NK-92 treated with Interleukin-12 subunit alpha and Interleukin-12 subunit beta, amount 100 ng/mL, for 24 hours (cell line): ENCODE measurements at regions not wholly inside any gene's neighbourhood (a gene's known extent, or its start where the extent isn't known, plus 50 kb on each side); places are given as distances from the start of the nearest gene placed in this dataset.

Experiments
- DNase-seq: peaks from one replicate; lab custom pipeline; 2025; lab: John Stamatoyannopoulos, UW

DNA sequence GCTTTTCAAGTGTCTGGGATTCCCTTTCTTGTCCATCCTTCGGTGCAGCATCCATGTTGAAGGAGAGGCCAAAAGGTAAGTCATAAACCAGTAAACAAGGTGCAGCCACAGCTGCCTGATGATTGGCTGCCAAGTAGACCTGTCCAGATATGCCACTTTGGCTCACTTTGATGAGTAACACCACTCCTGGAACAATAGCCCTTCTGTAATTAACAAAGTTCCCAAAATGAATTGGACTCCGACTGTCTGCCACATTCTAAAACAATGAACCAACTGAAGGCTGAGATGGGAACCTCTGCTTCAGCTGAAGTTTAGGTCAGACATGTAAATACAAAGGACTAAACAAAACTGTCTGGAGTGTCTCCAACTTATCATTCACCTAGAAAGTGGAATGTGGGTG, 82.2 kb upstream of the LGALSL start:
- no peak for DNase-seq

- no peak for DNase-seq
These were observed 79.3 kb upstream of the LGALSL start for GRCh38 chr2:64374686-64375085.

DNA sequence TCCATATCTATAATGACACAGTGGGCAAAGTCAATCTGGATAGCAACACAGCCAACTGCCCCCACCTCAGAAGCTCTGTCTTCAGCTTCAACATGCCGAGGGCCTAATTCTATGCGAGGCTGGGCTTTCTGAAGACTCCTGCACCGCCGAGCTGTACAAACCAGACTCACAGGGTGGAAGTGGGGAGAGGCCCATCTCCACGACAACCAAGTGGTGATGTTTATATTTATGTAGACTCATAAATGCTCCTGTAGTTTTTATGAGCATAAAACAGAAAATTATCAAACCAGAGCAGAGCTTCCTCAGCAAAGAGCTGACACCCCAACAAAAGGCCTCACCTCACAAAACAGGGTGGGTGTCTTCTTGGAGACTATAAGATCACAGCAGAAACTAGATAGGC, 77.0 kb upstream of the LGALSL start:
- DNase-seq: no peak

DNA sequence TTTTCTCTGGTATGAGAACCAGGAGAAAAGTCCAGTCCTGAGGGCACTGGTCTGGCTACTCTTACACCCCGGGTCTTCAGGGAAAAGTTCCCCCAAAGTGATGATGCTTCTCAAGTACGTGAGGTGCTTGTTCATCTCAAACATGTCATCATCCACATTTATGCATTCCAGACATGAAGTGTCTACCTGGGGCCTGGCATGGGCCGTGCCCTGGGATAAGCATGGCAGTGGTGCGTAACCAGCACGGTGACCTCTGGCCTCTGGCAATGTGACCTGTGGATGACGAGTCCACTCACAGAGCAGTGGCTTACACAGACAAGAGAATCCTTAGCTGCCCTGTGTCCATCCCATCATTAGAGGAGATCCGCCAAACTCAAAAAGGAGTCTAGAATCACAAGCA, 74.8 kb upstream of the LGALSL start:
- DNase-seq: no peak

DNA sequence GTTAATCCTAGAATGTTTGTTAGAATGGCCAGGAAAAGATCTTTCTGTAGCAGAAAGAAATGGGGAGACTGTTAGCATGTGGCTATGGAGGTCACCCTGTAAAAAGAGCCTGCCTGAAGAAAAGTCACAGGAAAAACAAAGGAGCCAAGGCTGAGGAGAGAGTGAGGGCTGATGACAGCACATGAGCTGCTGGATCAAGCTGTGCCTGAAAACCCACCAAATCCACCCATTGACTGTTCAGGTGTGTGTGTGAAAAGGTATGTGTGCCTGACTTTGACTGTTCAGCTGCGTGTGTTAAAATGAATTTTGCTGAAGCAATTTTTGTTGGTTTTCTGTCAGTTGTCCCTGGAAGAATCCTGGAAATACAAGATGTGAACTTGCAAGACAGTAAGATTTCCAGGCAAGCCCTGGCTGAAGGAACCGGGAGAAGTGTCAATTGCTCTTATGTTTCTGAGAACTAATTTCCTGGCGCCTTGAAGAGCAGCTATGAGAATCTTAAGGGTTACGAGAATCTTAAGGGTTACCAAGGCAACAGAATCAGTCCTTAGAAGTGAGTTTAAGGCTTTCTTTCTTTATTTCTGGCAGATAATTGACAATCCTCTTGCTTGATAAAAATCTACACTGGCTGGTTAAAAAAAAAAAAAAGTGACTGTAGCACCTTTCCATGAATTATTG, 73.0 kb upstream of the LGALSL start:
- no peak for DNase-seq

- no peak for DNase-seq
These were observed 70.9 kb upstream of the LGALSL start for GRCh38 chr2:64383016-64383591.

GRCh38 chr2:64383881-64384280, 70.1 kb upstream of the LGALSL start:
- DNase-seq: no peak

DNA sequence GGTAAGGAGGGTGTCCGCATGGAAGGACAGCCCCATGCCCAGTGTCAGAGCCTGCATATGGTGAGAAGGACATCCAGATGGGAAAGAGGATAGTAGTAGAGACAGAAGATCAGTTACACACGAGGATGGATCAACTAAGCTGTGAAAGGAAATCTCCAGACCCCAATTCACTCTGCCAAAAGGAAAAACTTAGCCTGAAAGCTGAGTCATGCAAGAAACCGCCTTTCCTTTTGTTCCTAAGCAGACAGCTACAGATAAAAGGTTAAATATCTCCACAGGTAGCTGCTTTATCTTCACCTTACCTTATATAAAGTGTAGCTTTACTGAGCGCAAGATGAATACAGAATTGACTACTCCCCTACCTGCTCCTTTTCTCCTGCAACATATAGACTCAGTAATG, 67.3 kb upstream of the LGALSL start:
- DNase-seq: no peak

GRCh38 chr2:64390586-64390985, 63.4 kb upstream of the LGALSL start:
- DNase-seq: no peak

GRCh38 chr2:64391424-64391823, 62.5 kb upstream of the LGALSL start:
- DNase-seq: no peak

DNA sequence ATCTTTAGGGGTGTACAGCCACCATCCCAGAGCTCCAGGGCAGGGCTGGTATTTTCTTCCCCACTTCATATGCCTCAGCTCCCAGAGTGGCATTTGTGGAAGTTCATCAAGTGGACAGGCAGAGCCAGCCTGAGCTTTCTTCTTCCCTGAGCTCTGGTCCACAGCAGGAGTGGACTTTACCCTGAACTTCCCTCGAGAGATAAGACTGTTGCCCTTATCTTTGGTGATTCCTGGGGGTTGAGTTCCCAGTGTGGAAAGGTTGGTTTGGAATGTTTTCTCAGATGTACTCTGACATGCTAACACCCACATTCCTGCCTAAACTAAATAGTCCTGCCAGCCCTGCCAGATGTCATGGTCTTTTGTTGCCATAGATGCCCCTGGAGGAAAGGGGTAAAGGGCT, 62.0 kb upstream of the LGALSL start:
- no peak for DNase-seq

GRCh38 chr2:64392529-64392928, 61.4 kb upstream of the LGALSL start:
- DNase-seq: no peak

- DNase-seq: no peak
These were observed 60.5 kb upstream of the LGALSL start for GRCh38 chr2:64393383-64394010.

GRCh38 chr2:64394153-64394552, 59.8 kb upstream of the LGALSL start:
- DNase-seq: no peak

- DNase-seq: no peak
These were observed 58.0 kb upstream of the LGALSL start for GRCh38 chr2:64396001-64396400.

- no peak for DNase-seq
These were observed 57.4 kb upstream of the LGALSL start for GRCh38 chr2:64396551-64396950.

- no peak for DNase-seq
These were observed 55.3 kb upstream of the LGALSL start for GRCh38 chr2:64398516-64399129.

GRCh38 chr2:64399521-64399920, 54.4 kb upstream of the LGALSL start:
- DNase-seq: no peak

- DNase-seq: no peak
These were observed 53.7 kb upstream of the LGALSL start for GRCh38 chr2:64400105-64400728.

DNA sequence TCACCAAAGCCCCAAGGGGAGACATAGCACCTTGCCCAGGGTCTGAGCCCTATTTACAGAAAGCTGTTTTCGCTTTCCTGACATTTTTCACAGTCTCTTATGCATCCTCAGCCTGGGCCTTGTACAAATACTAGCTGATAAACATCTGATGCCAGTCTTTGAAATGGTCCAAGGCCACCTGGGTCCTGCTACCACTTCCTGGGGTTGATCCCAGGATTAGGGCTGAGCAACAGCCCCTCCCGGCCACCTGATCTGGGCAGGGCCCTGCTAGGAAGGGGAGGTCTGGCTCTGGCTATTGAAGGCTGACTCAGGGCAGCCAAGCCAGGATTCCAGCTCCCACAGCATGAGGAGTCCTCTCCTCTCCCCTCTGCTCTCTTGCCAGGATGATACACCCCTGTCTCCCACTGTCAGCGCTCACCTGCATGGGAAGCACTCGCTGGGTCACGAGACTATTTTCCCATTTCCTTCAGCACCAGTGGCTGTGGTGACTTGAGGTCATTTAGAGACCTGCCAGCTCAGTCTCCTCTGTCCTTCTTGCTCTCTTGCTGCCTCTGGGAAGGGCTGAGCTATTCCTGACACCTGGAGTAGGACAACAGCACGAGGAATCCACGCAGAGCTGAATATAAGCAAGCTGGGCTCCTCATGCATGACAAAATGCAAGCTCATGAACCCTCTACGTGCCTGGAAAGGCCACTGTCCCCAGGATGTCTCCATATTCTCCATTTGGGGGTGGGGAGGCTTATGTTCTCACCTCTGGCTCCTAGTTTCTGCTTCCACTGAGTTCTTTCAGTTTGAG, 53.0 kb upstream of the LGALSL start:
- no peak for DNase-seq

DNA sequence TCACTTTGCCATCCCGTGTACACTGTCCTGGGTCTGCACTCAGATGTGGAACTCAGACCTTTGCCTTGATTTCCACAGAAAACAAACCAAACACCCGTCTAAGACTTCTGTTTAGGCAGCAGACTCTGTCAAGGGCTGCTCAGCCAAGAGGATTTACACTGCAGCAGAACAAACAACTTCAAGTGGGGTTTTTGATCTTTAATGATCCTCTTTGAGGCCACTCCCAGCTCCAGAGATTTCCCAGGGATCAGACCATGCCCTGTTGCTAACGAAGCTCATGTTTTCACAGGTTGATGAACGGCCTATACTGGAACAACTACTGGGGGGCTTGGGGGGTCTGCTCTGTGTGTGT, 52.5 kb upstream of the LGALSL start:
- no peak for DNase-seq

DNA sequence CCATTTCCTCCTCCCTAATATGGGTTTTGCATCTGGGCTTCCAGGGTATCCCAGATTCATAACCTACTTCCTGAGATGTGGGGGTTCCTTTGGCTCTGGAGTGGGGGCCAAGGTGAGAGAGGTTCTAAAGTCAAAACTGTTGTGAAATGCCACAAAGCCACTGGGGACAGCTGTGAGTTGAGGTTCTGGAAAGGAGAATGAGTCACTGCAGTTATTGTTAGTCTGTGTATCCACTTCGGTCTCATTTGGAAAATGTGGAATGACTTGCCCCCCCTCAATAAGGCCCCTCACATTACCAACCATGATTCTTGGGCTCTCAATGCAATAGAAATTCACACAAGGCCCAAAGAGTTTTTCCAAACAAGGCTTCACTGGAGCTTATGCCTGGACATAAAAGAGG, 51.1 kb upstream of the LGALSL start:
- DNase-seq: no peak
